ENCODE measurements at regions not wholly inside any gene's neighbourhood (a gene's known extent, or its start where the extent isn't known, plus 50 kb on each side); places are given as distances from the start of the nearest gene placed in this dataset.
A peak's percentile ranks its signal among the peaks of the same experiment; 100 is the strongest.

DNA sequence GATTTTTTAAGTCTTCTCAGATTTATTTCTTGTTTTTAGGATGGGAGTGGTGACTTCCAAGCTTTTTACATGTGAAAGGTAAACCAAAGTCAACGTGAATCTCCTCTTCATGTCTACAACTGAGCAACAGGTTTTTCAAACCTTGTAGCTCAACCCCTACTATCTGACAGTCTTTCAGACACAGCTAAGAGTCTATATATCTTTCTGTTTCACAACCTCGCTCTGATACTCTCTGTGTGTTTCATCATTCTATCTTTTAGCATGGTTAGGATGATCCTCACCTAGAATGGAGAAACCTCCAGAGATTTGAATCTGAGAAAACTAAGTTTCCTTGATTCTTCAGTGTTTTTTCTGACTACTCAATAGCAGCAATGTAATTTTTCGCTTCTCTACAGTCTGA, 96.1 kb downstream of the EPDR1 start:
- TF ChIP-seq, protein P1, sequence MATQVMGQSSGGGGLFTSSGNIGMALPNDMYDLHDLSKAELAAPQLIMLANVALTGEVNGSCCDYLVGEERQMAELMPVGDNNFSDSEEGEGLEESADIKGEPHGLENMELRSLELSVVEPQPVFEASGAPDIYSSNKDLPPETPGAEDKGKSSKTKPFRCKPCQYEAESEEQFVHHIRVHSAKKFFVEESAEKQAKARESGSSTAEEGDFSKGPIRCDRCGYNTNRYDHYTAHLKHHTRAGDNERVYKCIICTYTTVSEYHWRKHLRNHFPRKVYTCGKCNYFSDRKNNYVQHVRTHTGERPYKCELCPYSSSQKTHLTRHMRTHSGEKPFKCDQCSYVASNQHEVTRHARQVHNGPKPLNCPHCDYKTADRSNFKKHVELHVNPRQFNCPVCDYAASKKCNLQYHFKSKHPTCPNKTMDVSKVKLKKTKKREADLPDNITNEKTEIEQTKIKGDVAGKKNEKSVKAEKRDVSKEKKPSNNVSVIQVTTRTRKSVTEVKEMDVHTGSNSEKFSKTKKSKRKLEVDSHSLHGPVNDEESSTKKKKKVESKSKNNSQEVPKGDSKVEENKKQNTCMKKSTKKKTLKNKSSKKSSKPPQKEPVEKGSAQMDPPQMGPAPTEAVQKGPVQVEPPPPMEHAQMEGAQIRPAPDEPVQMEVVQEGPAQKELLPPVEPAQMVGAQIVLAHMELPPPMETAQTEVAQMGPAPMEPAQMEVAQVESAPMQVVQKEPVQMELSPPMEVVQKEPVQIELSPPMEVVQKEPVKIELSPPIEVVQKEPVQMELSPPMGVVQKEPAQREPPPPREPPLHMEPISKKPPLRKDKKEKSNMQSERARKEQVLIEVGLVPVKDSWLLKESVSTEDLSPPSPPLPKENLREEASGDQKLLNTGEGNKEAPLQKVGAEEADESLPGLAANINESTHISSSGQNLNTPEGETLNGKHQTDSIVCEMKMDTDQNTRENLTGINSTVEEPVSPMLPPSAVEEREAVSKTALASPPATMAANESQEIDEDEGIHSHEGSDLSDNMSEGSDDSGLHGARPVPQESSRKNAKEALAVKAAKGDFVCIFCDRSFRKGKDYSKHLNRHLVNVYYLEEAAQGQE (IDR thresholded peaks at IDR 0.05; ENCODE audit: insufficient replicate concordance, low read depth): no peak
- no peak for TF ChIP-seq GABPA (IDR thresholded peaks at IDR 0.05; ENCODE audit: low read depth)
- no peak for TF ChIP-seq POLR2AphosphoS5 (IDR thresholded peaks at IDR 0.05; ENCODE audit: low read depth)
- no peak for TF ChIP-seq CTCF (IDR thresholded peaks at IDR 0.05; ENCODE audit: insufficient read depth, low read length)
- TF ChIP-seq SPI1 (IDR thresholded peaks at IDR 0.05; ENCODE audit: borderline replicate concordance, low read depth): no peak
- DNase-seq (ENCODE audit: low read depth in 1 of 2, low spot score in 1 of 2): no peak
- H3K27ac ChIP-seq (replicated peaks): no peak overlapping the region
- H3K27me3 ChIP-seq (ENCODE audit: insufficient read depth, poor library complexity, severe bottlenecking): no peaks in the 10 kb centered on the region
- no peak overlapping the region for H3K4me3 ChIP-seq (replicated peaks; ENCODE audit: insufficient read depth, low read length)

GRCh38 chr7:38017320-38017719, 96.9 kb downstream of the EPDR1 start:
- no peak overlapping the region for H3K27ac ChIP-seq (replicated peaks)
- TF ChIP-seq, protein P1 (IDR thresholded peaks at IDR 0.05; ENCODE audit: insufficient replicate concordance, low read depth): no peak
- TF ChIP-seq POLR2AphosphoS5 (IDR thresholded peaks at IDR 0.05; ENCODE audit: low read depth) (no peak), SPI1 (IDR thresholded peaks at IDR 0.05; ENCODE audit: borderline replicate concordance, low read depth) (no peak), GABPA (IDR thresholded peaks at IDR 0.05; ENCODE audit: low read depth) (no peak), CTCF (IDR thresholded peaks at IDR 0.05; ENCODE audit: insufficient read depth, low read length) (no peak)
- no peaks in the 10 kb centered on the region for H3K27me3 ChIP-seq (ENCODE audit: insufficient read depth, poor library complexity, severe bottlenecking)
- H3K4me3 ChIP-seq (replicated peaks; ENCODE audit: insufficient read depth, low read length): no peak overlapping the region
- no peak for DNase-seq (ENCODE audit: low read depth in 1 of 2, low spot score in 1 of 2)

GRCh38 chr7:38020121-38020785, 99.8 kb downstream of the EPDR1 start:
- peak in 1 of 2 experiments; percentile 28 for DNase-seq (ENCODE audit: low read depth in 1 of 2, low spot score in 1 of 2)
- no peak overlapping the region for H3K4me3 ChIP-seq (replicated peaks; ENCODE audit: insufficient read depth, low read length)
- TF ChIP-seq, protein P1 (IDR thresholded peaks at IDR 0.05; ENCODE audit: insufficient replicate concordance, low read depth): no peak
- TF ChIP-seq GABPA (IDR thresholded peaks at IDR 0.05; ENCODE audit: low read depth) (no peak), SPI1 (IDR thresholded peaks at IDR 0.05; ENCODE audit: borderline replicate concordance, low read depth) (no peak), POLR2AphosphoS5 (IDR thresholded peaks at IDR 0.05; ENCODE audit: low read depth) (no peak), CTCF (IDR thresholded peaks at IDR 0.05; ENCODE audit: insufficient read depth, low read length) (no peak)
- no peaks in the 10 kb centered on the region for H3K27me3 ChIP-seq (ENCODE audit: insufficient read depth, poor library complexity, severe bottlenecking)
- no peak overlapping the region for H3K27ac ChIP-seq (replicated peaks)
